ENCODE measurements at regions not wholly inside any gene's neighbourhood (a gene's known extent, or its start where the extent isn't known, plus 50 kb on each side); places are given as distances from the start of the nearest gene placed in this dataset.
"Not testable (repeated sequence)": the region's sequence is repeated elsewhere in the genome, so short reads cannot be mapped to it uniquely, and the experiment has no call there.

GRCh38 chr9:82449986-82450385 lies 461.4 kb downstream of the SPATA31D1 start:
- DNase-seq = no peak

- no peak for DNase-seq
These were observed 466.1 kb downstream of the SPATA31D1 start for GRCh38 chr9:82454509-82455190.

- DNase-seq = no peak
These were observed 468.1 kb downstream of the SPATA31D1 start for GRCh38 chr9:82456642-82457041.

- no peak for DNase-seq
These were observed 468.7 kb downstream of the SPATA31D1 start for GRCh38 chr9:82457298-82457697.

- no peak for DNase-seq
These were observed 469.3 kb downstream of the SPATA31D1 start for GRCh38 chr9:82457891-82458290.

- no peak for DNase-seq
These were observed 469.7 kb downstream of the SPATA31D1 start for GRCh38 chr9:82458296-82458695.

- DNase-seq = peak; percentile 10
These were observed 478.2 kb downstream of the SPATA31D1 start for GRCh38 chr9:82466616-82467260.

GRCh38 chr9:82467436-82467835 lies 478.9 kb downstream of the SPATA31D1 start:
- DNase-seq = no peak

GRCh38 chr9:82474235-82474634 lies 485.7 kb downstream of the SPATA31D1 start:
- no peak for DNase-seq

- DNase-seq = no peak
These were observed 487.2 kb downstream of the SPATA31D1 start for GRCh38 chr9:82475584-82476301.

GRCh38 chr9:82480921-82481320 lies 492.3 kb downstream of the SPATA31D1 start:
- DNase-seq = no peak

GRCh38 chr9:82487935-82488312 lies 499.4 kb downstream of the SPATA31D1 start:
- no peak for DNase-seq

GRCh38 chr9:82488313-82489200 lies 500.0 kb downstream of the SPATA31D1 start:
- DNase-seq = peak; percentile 93

GRCh38 chr9:82489201-82489821 lies 500.7 kb downstream of the SPATA31D1 start:
- DNase-seq = peak; percentile 86

- no peak for DNase-seq
These were observed 501.5 kb downstream of the SPATA31D1 start for GRCh38 chr9:82490019-82490499.

GRCh38 chr9:82490821-82491220 lies 502.2 kb downstream of the SPATA31D1 start:
- DNase-seq = not testable (repeated sequence)

GRCh38 chr9:82491604-82492003 lies 503.0 kb downstream of the SPATA31D1 start:
- no peak for DNase-seq

- DNase-seq = no peak
These were observed 503.7 kb downstream of the SPATA31D1 start for GRCh38 chr9:82492274-82492673.

- DNase-seq = no peak
These were observed 507.6 kb downstream of the SPATA31D1 start for GRCh38 chr9:82495884-82496777.

GRCh38 chr9:82498541-82499317 lies 510.2 kb downstream of the SPATA31D1 start:
- DNase-seq = no peak

All from skin of body (tissue), 1 donor.